ENCODE measurements at regions not wholly inside any gene's neighbourhood (a gene's known extent, or its start where the extent isn't known, plus 50 kb on each side); places are given as distances from the start of the nearest gene placed in this dataset.

- TF ChIP-seq EZH2 (IDR thresholded peaks at IDR 0.05; ENCODE audit: insufficient read depth, low read length) (no peak), CTCF (IDR thresholded peaks at IDR 0.05; ENCODE audit: insufficient read depth, low read depth, low read length) (no peak)
Observed at GRCh38 chr6:139881236-139881635, 506.8 kb upstream of the CITED2 start.
